ENCODE measurements at regions not wholly inside any gene's neighbourhood (a gene's known extent, or its start where the extent isn't known, plus 50 kb on each side); places are given as distances from the start of the nearest gene placed in this dataset.
"Not testable (repeated sequence)": the region's sequence is repeated elsewhere in the genome, so short reads cannot be mapped to it uniquely, and the experiment has no call there.

- no peak for DNase-seq
These were observed 225.8 kb downstream of the RND3 start for GRCh38 chr2:150261691-150262090.

- no peak for DNase-seq
These were observed 226.8 kb downstream of the RND3 start for GRCh38 chr2:150260636-150261035.

- DNase-seq = no peak
These were observed 227.7 kb downstream of the RND3 start for GRCh38 chr2:150259746-150260145.

- no peak for DNase-seq
These were observed 228.6 kb downstream of the RND3 start for GRCh38 chr2:150258781-150259307.

GRCh38 chr2:150256736-150257135, 230.7 kb downstream of the RND3 start:
- DNase-seq = no peak

GRCh38 chr2:150255528-150255927, 231.9 kb downstream of the RND3 start:
- DNase-seq = no peak

- not testable (repeated sequence) for DNase-seq
These were observed 237.7 kb downstream of the RND3 start for GRCh38 chr2:150249735-150250134.

- DNase-seq = no peak
These were observed 240.0 kb downstream of the RND3 start for GRCh38 chr2:150247481-150247880.

- DNase-seq = no peak
These were observed 252.6 kb downstream of the RND3 start for GRCh38 chr2:150234787-150235446.

- DNase-seq = no peak
These were observed 254.6 kb downstream of the RND3 start for GRCh38 chr2:150232871-150233270.

- DNase-seq = no peak
These were observed 255.1 kb downstream of the RND3 start for GRCh38 chr2:150232321-150232720.

- DNase-seq = no peak
These were observed 256.9 kb downstream of the RND3 start for GRCh38 chr2:150230616-150231015.

- no peak for DNase-seq
These were observed 257.5 kb downstream of the RND3 start for GRCh38 chr2:150230004-150230403.

GRCh38 chr2:150228936-150229335, 258.5 kb downstream of the RND3 start:
- DNase-seq = no peak

- no peak for DNase-seq
These were observed 262.4 kb downstream of the RND3 start for GRCh38 chr2:150225030-150225429.

GRCh38 chr2:150224321-150224720, 263.1 kb downstream of the RND3 start:
- no peak for DNase-seq

- no peak for DNase-seq
These were observed 264.5 kb downstream of the RND3 start for GRCh38 chr2:150222942-150223341.

GRCh38 chr2:150222379-150222778, 265.1 kb downstream of the RND3 start:
- DNase-seq = no peak

- DNase-seq = no peak
These were observed 267.6 kb downstream of the RND3 start for GRCh38 chr2:150219861-150220260.

GRCh38 chr2:150215041-150215440, 272.4 kb downstream of the RND3 start:
- DNase-seq = no peak

GRCh38 chr2:150214626-150215025, 272.8 kb downstream of the RND3 start:
- DNase-seq = no peak

- DNase-seq = no peak
These were observed 274.7 kb downstream of the RND3 start for GRCh38 chr2:150212722-150213171.

GRCh38 chr2:150211164-150211631, 276.3 kb downstream of the RND3 start:
- no peak for DNase-seq

- no peak for DNase-seq
These were observed 277.7 kb downstream of the RND3 start for GRCh38 chr2:150209746-150210145.

GRCh38 chr2:150208689-150209088, 278.8 kb downstream of the RND3 start:
- no peak for DNase-seq
